OCI-LY7 (cell line): ENCODE measurements at regions not wholly inside any gene's neighbourhood (a gene's known extent, or its start where the extent isn't known, plus 50 kb on each side); places are given as distances from the start of the nearest gene placed in this dataset.

Experiments
- CTCF ChIP-seq: fragments of 200-600 bp; sonication (generic); conservative IDR thresholded peaks from 2 replicates; pipeline ENCODE4 v1.5.1; 2014; ENCODE audit warnings: mild to moderate bottlenecking, antibody characterized with exemption, low read length, moderate library complexity, mixed read lengths
- EZH2phosphoT487 ChIP-seq: fragments of 200-600 bp; sonication (generic); IDR thresholded peaks from 2 replicates; pipeline ENCODE4 v1.6.1; 2018; ENCODE audit warnings: low read depth, borderline replicate concordance, mild to moderate bottlenecking, mixed run types, antibody characterized with exemption, low read length, moderate library complexity, mixed read lengths

GRCh38 chr5:145682197-145682899, 152.8 kb downstream of the PRELID2 start:
- no peak for TF ChIP-seq CTCF
- no peak for TF ChIP-seq EZH2phosphoT487
